Panc1 (cell line): ENCODE measurements at regions not wholly inside any gene's neighbourhood (a gene's known extent, or its start where the extent isn't known, plus 50 kb on each side); places are given as distances from the start of the nearest gene placed in this dataset.

Source experiments
- ATAC-seq: fragments of 200-7000 bp; cut with Tn5 transposase; 2 replicates; pipeline ENCODE4 v1.9.1; 2020; ENCODE audit warnings: mild to moderate bottlenecking, moderate library complexity
- BruUV-seq: library from RNA; stranded (reverse); fragments of 400-500 nt; replicated peaks from 2 replicates; lab custom pipeline; 2021; lab: Mats Ljungman, UMichigan
- CTCF ChIA-PET: fragments of 300-600 bp; sonication (Branson Sonifier 250); formaldehyde crosslinking; loops from one replicate; lab custom pipeline; 2022; ENCODE audit warnings: antibody characterized with exemption; lab: Charles Lee
- POLR2A ChIA-PET: fragments of 300-600 bp; sonication (Branson Sonifier 250); formaldehyde crosslinking; loops from one replicate; lab custom pipeline; 2022; ENCODE audit warnings: antibody characterized with exemption; lab: Charles Lee
- DNase-seq: peaks from one replicate; pipeline ENCODE4 v3.0.0-alpha.2; 2010; ENCODE audit warnings: low read depth, low spot score
- H3K27ac ChIP-seq: 2 replicates; pipeline ENCODE4 v1.5.1; 2011; ENCODE audit warnings: mild to moderate bottlenecking, low read length, inconsistent platforms
- H3K27me3 ChIP-seq: fragments of 200-500 bp; sonication (Bioruptor generic); 2 replicates; pipeline ENCODE4 v1.6.0; 2014; ENCODE audit warnings: low read length, inconsistent platforms; ENCODE audit not compliant: control insufficient read depth, insufficient read depth
- H3K36me3 ChIP-seq: fragments of 200-500 bp; sonication (Bioruptor generic); 2 replicates; pipeline ENCODE4 v1.5.1; 2014; ENCODE audit warnings: inconsistent platforms, mild to moderate bottlenecking, low read length, moderate library complexity; ENCODE audit not compliant: control insufficient read depth, insufficient read depth
- H3K4me1 ChIP-seq: 2 replicates; pipeline ENCODE4 v1.5.1; 2011; ENCODE audit warnings: inconsistent platforms, mild to moderate bottlenecking, low read length, moderate library complexity; ENCODE audit not compliant: control insufficient read depth, insufficient read depth
- H3K4me3 ChIP-seq, 2 experiments: 2 replicates each; pipeline ENCODE4 v1.5.1; 2011 to 2012; ENCODE audit warnings: low read depth in 2 of 2, low read length in 2 of 2, mild to moderate bottlenecking in 2 of 2, inconsistent platforms in 1 of 2, moderate library complexity in 1 of 2
- H3K9me3 ChIP-seq: fragments of 200-500 bp; sonication (Bioruptor generic); 2 replicates; pipeline ENCODE4 v1.5.1; 2014; ENCODE audit warnings: low read depth, mild to moderate bottlenecking, inconsistent platforms, low read length, moderate library complexity; ENCODE audit not compliant: control insufficient read depth, insufficient read depth
- CTCF ChIP-seq: fragments of 450-650 bp; IDR thresholded peaks from 2 replicates; pipeline ENCODE4 v1.5.1; 2017; ENCODE audit warnings: mild to moderate bottlenecking
- POLR2AphosphoS5 ChIP-seq: IDR thresholded peaks from 2 replicates; pipeline ENCODE4 v1.6.1; 2012; ENCODE audit warnings: mild to moderate bottlenecking, low read depth, low read length, moderate library complexity
- SIN3A ChIP-seq: IDR thresholded peaks from 2 replicates; pipeline ENCODE4 v1.6.1; 2012; ENCODE audit warnings: low read depth, mild to moderate bottlenecking, low read length, moderate library complexity, borderline replicate concordance; ENCODE audit not compliant: insufficient read depth
- TCF7L2 ChIP-seq: IDR thresholded peaks from 2 replicates; pipeline ENCODE4 v1.6.1; 2011; ENCODE audit warnings: mild to moderate bottlenecking, low read depth, low read length, inconsistent platforms
- in situ Hi-C: cut with HindIII; loops from 2 replicates; pipeline ENCODE4 v1.10.0; 2016; ENCODE audit warnings: low sequenced_read_pairs, low pct_unique_long_range_greater_than_20kb
- intact Hi-C: fragments of 100-400 bp; cut with micrococcal nuclease; formaldehyde crosslinking; loops from one replicate; pipeline ENCODE4 v1.10.0; 2022; ENCODE audit not compliant: unreplicated experiment
- TF ChIP-seq, protein P1 (sequence below), 2 experiments: IDR thresholded peaks; 2 replicates each; pipeline ENCODE4 v1.6.1; 2011 to 2012; ENCODE audit warnings: low read depth in 2 of 2, control low read depth in 1 of 2, low read length in 1 of 2, mild to moderate bottlenecking in 1 of 2, moderate library complexity in 1 of 2; ENCODE audit not compliant: insufficient read depth in 1 of 2

DNA sequence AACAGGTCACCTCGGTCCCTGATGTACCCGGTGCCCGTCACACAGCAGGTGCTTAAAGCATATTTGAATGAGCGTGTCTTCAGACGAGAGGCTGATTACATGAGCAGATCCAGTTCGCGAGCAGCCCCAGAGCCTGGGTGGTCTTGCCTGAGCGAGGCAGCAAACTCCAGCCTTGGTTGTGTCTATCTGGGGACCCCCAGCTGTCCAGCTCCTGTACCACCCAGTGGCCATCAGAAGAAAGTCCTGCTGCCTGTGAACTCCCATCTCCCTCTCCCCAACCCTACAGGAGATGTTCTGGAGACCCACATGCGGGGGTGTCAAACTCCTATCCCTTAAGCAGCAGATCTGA, 174.2 kb downstream of the PHETA1 start:
- Histone ChIP-seq H3K27ac (no peak overlapping the region), H3K4me3 (no peak overlapping the region), H3K4me1 (no peaks in the 10 kb centered on the region), H3K9me3 (no peaks in the 10 kb centered on the region), H3K36me3 (no peaks in the 10 kb centered on the region), H3K27me3 (peaks cover 7% of the 10 kb centered on the region)
- BruUV-seq: no TSS peak
- in situ Hi-C loops (no loop called here), intact Hi-C loops (no loop called here)
- POLR2A ChIA-PET: no interaction called here
- DNase-seq (no peak), ATAC-seq (no peak)
- CTCF ChIA-PET: no interaction called here
- TF ChIP-seq TCF7L2 (no peak), CTCF (no peak), SIN3A (no peak), POLR2AphosphoS5 (no peak)
- TF ChIP-seq, protein P1, sequence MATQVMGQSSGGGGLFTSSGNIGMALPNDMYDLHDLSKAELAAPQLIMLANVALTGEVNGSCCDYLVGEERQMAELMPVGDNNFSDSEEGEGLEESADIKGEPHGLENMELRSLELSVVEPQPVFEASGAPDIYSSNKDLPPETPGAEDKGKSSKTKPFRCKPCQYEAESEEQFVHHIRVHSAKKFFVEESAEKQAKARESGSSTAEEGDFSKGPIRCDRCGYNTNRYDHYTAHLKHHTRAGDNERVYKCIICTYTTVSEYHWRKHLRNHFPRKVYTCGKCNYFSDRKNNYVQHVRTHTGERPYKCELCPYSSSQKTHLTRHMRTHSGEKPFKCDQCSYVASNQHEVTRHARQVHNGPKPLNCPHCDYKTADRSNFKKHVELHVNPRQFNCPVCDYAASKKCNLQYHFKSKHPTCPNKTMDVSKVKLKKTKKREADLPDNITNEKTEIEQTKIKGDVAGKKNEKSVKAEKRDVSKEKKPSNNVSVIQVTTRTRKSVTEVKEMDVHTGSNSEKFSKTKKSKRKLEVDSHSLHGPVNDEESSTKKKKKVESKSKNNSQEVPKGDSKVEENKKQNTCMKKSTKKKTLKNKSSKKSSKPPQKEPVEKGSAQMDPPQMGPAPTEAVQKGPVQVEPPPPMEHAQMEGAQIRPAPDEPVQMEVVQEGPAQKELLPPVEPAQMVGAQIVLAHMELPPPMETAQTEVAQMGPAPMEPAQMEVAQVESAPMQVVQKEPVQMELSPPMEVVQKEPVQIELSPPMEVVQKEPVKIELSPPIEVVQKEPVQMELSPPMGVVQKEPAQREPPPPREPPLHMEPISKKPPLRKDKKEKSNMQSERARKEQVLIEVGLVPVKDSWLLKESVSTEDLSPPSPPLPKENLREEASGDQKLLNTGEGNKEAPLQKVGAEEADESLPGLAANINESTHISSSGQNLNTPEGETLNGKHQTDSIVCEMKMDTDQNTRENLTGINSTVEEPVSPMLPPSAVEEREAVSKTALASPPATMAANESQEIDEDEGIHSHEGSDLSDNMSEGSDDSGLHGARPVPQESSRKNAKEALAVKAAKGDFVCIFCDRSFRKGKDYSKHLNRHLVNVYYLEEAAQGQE (IDR thresholded peaks at IDR 0.05; ENCODE audit: insufficient read depth in 1 of 2, low read depth in 2 of 2, low read length in 1 of 2): no peak

- DNase-seq (no peak), ATAC-seq (no peak)
- Histone ChIP-seq H3K36me3 (no peaks in the 10 kb centered on the region), H3K4me3 (no peak overlapping the region), H3K27me3 (peaks cover 7% of the 10 kb centered on the region), H3K27ac (no peak overlapping the region), H3K4me1 (no peaks in the 10 kb centered on the region), H3K9me3 (no peaks in the 10 kb centered on the region)
- TF ChIP-seq, protein P1 (IDR thresholded peaks at IDR 0.05; ENCODE audit: insufficient read depth in 1 of 2, low read depth in 2 of 2, low read length in 1 of 2): no peak
- TF ChIP-seq SIN3A (no peak), TCF7L2 (no peak), CTCF (no peak)
- CTCF ChIA-PET: no interaction called here
- POLR2A ChIA-PET: interaction anchor here (0.5 kb wide), 1 partner anchor 250 kb away, joined by 4 read pairs; no protein-coding TSS in a partner anchor
- in situ Hi-C loops (no loop called here), intact Hi-C loops (no loop called here)
- BruUV-seq: no TSS peak
These were observed 174.8 kb downstream of the PHETA1 start for GRCh38 chr12:111193977-111194702.
